GM19238 (cell line): ENCODE measurements at regions not wholly inside any gene's neighbourhood (a gene's known extent, or its start where the extent isn't known, plus 50 kb on each side); places are given as distances from the start of the nearest gene placed in this dataset.
"Not testable (repeated sequence)": the region's sequence is repeated elsewhere in the genome, so short reads cannot be mapped to it uniquely, and the experiment has no call there.

Experiments used
- DNase-seq: peaks from one replicate; pipeline ENCODE4 v3.0.0; 2011; ENCODE audit warnings: low spot score; ENCODE audit not compliant: insufficient read length

- no peak for DNase-seq
These were observed 243.0 kb upstream of the CYRIA start for GRCh38 chr2:16908656-16909055.

- no peak for DNase-seq
These were observed 242.1 kb upstream of the CYRIA start for GRCh38 chr2:16907645-16908282.

- not testable (repeated sequence) for DNase-seq
These were observed 239.7 kb upstream of the CYRIA start for GRCh38 chr2:16905325-16905724.

GRCh38 chr2:16900405-16901025 lies 234.9 kb upstream of the CYRIA start:
- DNase-seq = no peak

- no peak for DNase-seq
These were observed 234.3 kb upstream of the CYRIA start for GRCh38 chr2:16899958-16900357.

GRCh38 chr2:16890081-16890480 lies 224.4 kb upstream of the CYRIA start:
- no peak for DNase-seq

GRCh38 chr2:16885027-16885426 lies 219.4 kb upstream of the CYRIA start:
- no peak for DNase-seq

GRCh38 chr2:16882706-16883105 lies 217.1 kb upstream of the CYRIA start:
- DNase-seq = no peak

- no peak for DNase-seq
These were observed 215.5 kb upstream of the CYRIA start for GRCh38 chr2:16881122-16881521.

- DNase-seq = no peak
These were observed 205.8 kb upstream of the CYRIA start for GRCh38 chr2:16871411-16871810.

- no peak for DNase-seq
These were observed 204.9 kb upstream of the CYRIA start for GRCh38 chr2:16870491-16871076.

- DNase-seq = no peak
These were observed 204.1 kb upstream of the CYRIA start for GRCh38 chr2:16869711-16870110.

GRCh38 chr2:16862471-16862870 lies 196.8 kb upstream of the CYRIA start:
- no peak for DNase-seq

- no peak for DNase-seq
These were observed 195.9 kb upstream of the CYRIA start for GRCh38 chr2:16861530-16861929.

GRCh38 chr2:16861111-16861510 lies 195.5 kb upstream of the CYRIA start:
- no peak for DNase-seq

GRCh38 chr2:16860627-16861026 lies 195.0 kb upstream of the CYRIA start:
- DNase-seq = no peak

- no peak for DNase-seq
These were observed 189.5 kb upstream of the CYRIA start for GRCh38 chr2:16855183-16855582.

GRCh38 chr2:16853088-16853487 lies 187.5 kb upstream of the CYRIA start:
- no peak for DNase-seq

GRCh38 chr2:16852651-16853050 lies 187.0 kb upstream of the CYRIA start:
- no peak for DNase-seq

GRCh38 chr2:16851126-16851525 lies 185.5 kb upstream of the CYRIA start:
- no peak for DNase-seq

GRCh38 chr2:16840496-16841172 lies 175.0 kb upstream of the CYRIA start:
- DNase-seq = no peak

- DNase-seq = no peak
These were observed 167.3 kb upstream of the CYRIA start for GRCh38 chr2:16832910-16833309.

- no peak for DNase-seq
These were observed 163.2 kb upstream of the CYRIA start for GRCh38 chr2:16828828-16829160.
